NB4 (cell line): ENCODE measurements at regions not wholly inside any gene's neighbourhood (a gene's known extent, or its start where the extent isn't known, plus 50 kb on each side); places are given as distances from the start of the nearest gene placed in this dataset.

Experiments
- DNase-seq: peaks from one replicate; pipeline ENCODE4 v3.0.0; 2010; ENCODE audit warnings: low read depth
- H3K4me3 ChIP-seq: one replicate; pipeline ENCODE4 v1.5.1; 2011; ENCODE audit warnings: mild to moderate bottlenecking, low read depth, low read length, moderate library complexity
- CTCF ChIP-seq: IDR thresholded peaks from one replicate; pipeline ENCODE4 v1.5.1; 2012; ENCODE audit warnings: low read depth, low read length
- MYC ChIP-seq: IDR thresholded peaks from 2 replicates; pipeline ENCODE4 v1.6.1; 2011; ENCODE audit warnings: low read depth, low read length
- POLR2A ChIP-seq: IDR thresholded peaks from 2 replicates; pipeline ENCODE4 v1.6.1; 2011; ENCODE audit warnings: mild to moderate bottlenecking; ENCODE audit not compliant: insufficient read length; ENCODE audit errors: extremely low read depth
- TF ChIP-seq, protein P1 (sequence below): IDR thresholded peaks from 2 replicates; pipeline ENCODE4 v1.6.1; 2011; ENCODE audit warnings: low read depth, low read length

- DNase-seq: no peak
- TF ChIP-seq CTCF (no peak), POLR2A (no peak), MYC (no peak)
- TF ChIP-seq, protein P1, sequence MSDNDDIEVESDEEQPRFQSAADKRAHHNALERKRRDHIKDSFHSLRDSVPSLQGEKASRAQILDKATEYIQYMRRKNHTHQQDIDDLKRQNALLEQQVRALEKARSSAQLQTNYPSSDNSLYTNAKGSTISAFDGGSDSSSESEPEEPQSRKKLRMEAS: no peak
- no peak overlapping the region for H3K4me3 ChIP-seq
Observed at GRCh38 chr18:73979742-73980141, 167.9 kb downstream of the FBXO15 start.

- DNase-seq: no peak
- TF ChIP-seq CTCF (no peak), POLR2A (no peak), MYC (no peak)
- TF ChIP-seq, protein P1: no peak
- H3K4me3 ChIP-seq: no peak overlapping the region
Observed at GRCh38 chr18:73976433-73976832, 171.2 kb downstream of the FBXO15 start.

- peak; percentile 35 for DNase-seq
- TF ChIP-seq POLR2A (no peak), CTCF (no peak), MYC (no peak)
- TF ChIP-seq, protein P1: no peak
- H3K4me3 ChIP-seq: no peak overlapping the region
Observed at GRCh38 chr18:73975266-73975665, 172.4 kb downstream of the FBXO15 start.

GRCh38 chr18:73973972-73974371, 173.7 kb downstream of the FBXO15 start:
- no peak overlapping the region for H3K4me3 ChIP-seq
- TF ChIP-seq POLR2A (no peak), MYC (no peak), CTCF (no peak)
- TF ChIP-seq, protein P1: no peak
- DNase-seq: no peak

GRCh38 chr18:73966954-73967353, 180.7 kb downstream of the FBXO15 start:
- no peak overlapping the region for H3K4me3 ChIP-seq
- TF ChIP-seq POLR2A (no peak), CTCF (no peak), MYC (no peak)
- TF ChIP-seq, protein P1: no peak

GRCh38 chr18:73962256-73962655, 185.4 kb downstream of the FBXO15 start:
- peak; percentile 32 for DNase-seq
- H3K4me3 ChIP-seq: no peak overlapping the region
- no peak for TF ChIP-seq CTCF
- no peak for TF ChIP-seq POLR2A
- no peak for TF ChIP-seq MYC
- TF ChIP-seq, protein P1: no peak

More at GRCh38 chr18:73966954-73967353, 180.7 kb downstream of the FBXO15 start:
- no peak for DNase-seq
